SU-DHL-6 (cell line): ENCODE measurements at regions not wholly inside any gene's neighbourhood (a gene's known extent, or its start where the extent isn't known, plus 50 kb on each side); places are given as distances from the start of the nearest gene placed in this dataset.

Source experiments
- CTCF ChIP-seq: fragments of 200-600 bp; sonication (generic); IDR thresholded peaks from one replicate; pipeline ENCODE4 v1.5.1; 2017; ENCODE audit warnings: antibody characterized with exemption, mild to moderate bottlenecking, low read length, moderate library complexity; ENCODE audit not compliant: insufficient read depth, poor library complexity, severe bottlenecking
- EZH2phosphoT487 ChIP-seq: fragments of 200-600 bp; sonication (generic), shearing (Covaris generic); conservative IDR thresholded peaks from 2 replicates; pipeline ENCODE4 v1.6.1; 2018; ENCODE audit warnings: mild to moderate bottlenecking, antibody characterized with exemption, low read length, moderate library complexity, mixed read lengths

GRCh38 chrX:148309413-148309812 is 191.0 kb upstream of the AFF2 start:
- TF ChIP-seq CTCF = no peak
- no peak for TF ChIP-seq EZH2phosphoT487
